ENCODE measurements at regions not wholly inside any gene's neighbourhood (a gene's known extent, or its start where the extent isn't known, plus 50 kb on each side); places are given as distances from the start of the nearest gene placed in this dataset.
"Not testable (repeated sequence)": the region's sequence is repeated elsewhere in the genome, so short reads cannot be mapped to it uniquely, and the experiment has no call there.

DNA sequence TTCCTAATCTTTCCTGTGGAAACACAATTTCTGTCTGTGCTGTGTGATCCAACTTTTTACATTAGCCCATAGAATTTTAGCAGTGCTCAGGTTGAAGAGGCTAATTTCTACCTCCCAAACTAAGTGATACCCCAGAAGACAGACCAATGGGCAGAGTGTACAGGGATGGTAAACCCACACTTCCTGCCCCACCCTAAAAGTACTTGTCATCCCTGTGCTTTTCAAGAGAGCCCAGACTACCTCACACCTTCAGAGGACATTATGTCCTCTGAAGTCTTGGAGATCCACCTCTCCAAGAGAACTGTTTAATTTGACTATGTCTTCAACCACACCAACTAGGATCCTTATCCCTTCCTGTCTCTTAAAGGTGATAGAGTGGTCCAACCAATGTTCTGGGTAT lies 82.0 kb upstream of the ACSL1 start:
- no peak for DNase-seq

DNA sequence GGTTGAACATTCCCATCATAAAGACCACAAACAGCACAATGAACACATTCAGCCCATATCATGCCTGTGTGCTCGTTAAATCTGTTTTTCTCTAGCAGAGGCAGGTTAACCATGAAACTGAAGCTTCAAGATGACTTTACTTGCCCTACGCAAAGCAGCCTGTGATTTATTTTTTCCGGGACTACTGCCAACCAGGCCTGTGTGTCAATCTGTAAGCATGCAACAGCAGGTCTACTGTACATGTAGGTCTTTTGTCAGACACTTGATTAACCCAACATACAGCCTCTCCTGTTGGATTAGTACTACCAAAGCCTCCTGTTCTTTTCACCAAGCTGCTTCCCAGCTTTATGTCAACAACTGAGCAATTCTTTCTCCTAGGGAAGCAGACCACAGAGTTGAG lies 85.5 kb upstream of the ACSL1 start:
- DNase-seq: no peak

DNA sequence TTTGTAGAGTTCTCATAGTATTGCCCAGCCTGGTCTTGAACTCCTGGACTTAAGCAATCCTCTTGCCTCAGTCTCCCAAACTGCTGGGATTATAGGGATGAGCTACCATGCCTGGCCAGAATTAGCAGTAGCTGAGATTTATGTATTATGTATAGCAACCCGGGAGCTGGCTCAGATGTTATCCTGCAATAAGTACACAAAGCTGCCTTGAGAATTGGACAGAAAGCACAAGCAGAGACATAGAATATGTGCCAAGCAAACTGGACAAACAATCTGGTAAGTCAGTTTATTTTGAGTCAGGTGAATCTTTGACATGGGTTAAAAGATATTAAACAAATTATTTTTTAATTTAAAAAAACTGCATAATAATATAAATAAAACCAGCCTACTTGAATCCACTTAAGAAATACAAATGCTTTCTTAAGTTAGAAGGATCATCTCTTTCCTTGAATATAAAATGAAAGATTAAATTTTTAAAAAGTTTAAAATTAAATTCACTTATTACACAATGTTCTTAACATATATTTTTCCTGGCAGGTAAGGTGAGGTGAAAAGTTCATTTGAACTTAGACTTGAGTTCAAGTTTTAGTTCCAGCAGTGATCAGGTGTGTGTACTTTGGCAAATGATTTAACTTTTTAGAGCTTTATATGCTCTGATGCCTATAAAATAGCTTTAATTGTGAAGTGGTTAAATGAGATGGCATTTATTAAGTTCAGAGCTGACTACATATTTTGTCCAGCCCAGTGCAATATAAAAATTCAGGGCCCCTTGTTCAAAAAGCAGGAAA lies 87.8 kb upstream of the ACSL1 start:
- no peak for DNase-seq

DNA sequence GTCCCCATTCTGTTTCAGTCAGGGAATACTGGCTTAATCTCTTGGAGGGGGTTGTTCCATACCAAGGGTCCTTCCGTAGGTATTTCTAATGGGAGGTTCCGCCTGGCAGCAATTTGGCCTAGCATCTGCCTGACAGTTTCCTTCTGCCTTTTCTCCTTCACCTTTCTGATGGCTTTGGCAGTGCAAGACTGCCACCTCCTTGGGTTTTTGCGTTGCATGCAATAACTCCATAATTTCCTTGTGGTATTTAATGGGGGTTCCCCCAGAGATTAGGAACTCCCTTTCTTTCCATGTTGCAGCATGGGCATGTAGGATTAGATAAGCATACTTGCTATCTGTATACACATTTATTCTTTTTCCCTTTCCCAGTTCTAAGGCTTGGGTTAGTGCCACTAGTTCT lies 93.0 kb upstream of the ACSL1 start:
- not testable (repeated sequence) for DNase-seq

DNA sequence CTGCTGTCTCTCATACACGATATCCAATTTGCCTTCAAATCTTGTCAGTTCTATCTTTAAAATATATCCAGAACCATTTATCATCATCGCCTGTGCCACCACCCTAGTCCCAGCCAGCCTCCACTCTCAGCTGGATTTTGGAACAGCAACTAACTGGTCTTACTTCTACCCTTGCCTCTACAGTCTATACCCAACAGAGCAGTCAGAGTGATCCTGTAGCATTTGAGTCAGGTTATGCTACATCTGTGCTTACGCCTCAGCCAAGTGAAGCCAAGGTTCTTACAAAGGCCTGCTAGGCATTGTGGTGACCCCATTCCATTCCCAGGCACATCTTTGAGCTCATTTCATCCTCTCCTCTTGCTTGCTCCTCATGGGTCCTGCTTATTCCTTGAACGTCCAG lies 95.7 kb upstream of the ACSL1 start:
- DNase-seq: no peak

GRCh38 chr4:184922301-184922700 lies 96.0 kb upstream of the HELT start:
- no peak for DNase-seq

GRCh38 chr4:184924516-184924915 lies 93.8 kb upstream of the HELT start:
- no peak for DNase-seq

- no peak for DNase-seq
Observed at GRCh38 chr4:184929476-184929875, 88.8 kb upstream of the HELT start.

GRCh38 chr4:184930026-184930425 lies 88.3 kb upstream of the HELT start:
- no peak for DNase-seq

DNA sequence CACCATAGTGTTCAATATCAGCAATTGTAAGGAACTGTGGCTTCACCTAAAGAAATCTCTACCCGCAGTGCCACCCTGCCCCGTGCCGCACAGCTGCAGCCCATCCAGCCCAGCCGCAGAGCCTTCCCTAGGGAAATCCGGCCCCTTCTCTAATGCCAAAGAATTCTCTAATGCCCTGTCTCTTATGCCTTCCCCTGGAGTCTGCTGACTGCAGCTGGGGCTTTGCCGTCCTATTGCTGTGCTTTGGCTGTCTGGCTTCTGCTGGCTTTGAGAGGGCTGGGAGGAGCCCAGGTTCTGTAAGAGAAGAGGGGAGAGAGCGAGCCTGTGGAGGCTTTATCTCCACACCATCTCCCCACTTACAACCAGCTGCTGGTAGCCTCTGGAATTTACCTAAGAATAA lies 85.9 kb upstream of the HELT start:
- no peak for DNase-seq

GRCh38 chr4:184933311-184933710 lies 85.0 kb upstream of the HELT start:
- DNase-seq: no peak

- DNase-seq: no peak
Observed at GRCh38 chr4:184934184-184934583, 84.1 kb upstream of the HELT start.

DNA sequence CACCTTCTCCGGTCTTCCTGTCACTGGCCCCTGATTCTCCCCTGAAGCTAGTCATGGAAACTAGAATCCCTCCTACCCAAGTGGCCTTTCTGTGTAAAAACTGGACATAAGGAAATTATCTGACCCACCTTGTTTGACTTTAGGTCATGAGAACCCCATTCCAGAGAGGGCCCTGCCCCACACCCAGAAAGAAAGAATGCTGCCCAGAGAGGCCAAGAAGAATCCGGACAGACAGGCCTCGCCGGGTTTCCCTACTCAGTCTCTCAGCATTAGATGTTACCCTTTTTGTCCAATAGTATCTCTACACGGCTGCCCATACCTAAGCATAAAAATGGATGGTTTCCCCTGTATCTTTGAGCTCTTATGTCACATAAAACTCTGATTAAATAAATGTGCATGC lies 83.3 kb upstream of the HELT start:
- DNase-seq: no peak

- DNase-seq: no peak
Observed at GRCh38 chr4:184936071-184936470, 82.2 kb upstream of the HELT start.

DNA sequence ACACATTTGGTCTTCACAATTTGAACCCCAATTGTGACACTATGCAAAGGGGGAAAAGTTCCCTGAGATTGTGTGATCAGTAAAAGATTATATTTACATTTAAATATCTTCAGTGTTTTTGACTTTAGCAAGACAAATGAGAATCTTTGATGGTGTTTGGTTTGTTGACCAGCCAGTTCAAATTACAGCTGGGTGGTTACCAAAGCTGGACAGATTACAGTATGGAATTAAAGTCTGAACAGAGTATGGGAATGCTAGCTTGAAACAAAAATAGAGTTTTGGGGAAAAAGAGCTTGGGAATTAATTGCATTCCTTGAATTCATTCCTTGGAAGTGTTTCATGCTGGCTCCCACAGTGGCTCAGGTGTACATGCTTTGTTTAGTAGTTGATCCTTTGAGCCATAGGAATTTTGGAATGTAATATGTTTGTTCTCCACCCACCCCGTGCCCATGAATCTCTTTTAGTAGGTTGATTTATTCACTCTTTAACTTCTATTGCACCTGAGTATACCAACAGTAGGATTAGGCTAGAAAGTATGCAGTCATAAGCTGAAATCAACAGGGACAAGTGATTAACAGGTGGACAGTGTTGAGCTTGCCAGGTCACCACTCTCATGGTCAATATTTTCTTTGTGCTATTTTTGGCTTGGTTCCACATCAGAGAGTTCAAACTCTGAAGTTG lies 81.1 kb upstream of the HELT start:
- DNase-seq: no peak

DNA sequence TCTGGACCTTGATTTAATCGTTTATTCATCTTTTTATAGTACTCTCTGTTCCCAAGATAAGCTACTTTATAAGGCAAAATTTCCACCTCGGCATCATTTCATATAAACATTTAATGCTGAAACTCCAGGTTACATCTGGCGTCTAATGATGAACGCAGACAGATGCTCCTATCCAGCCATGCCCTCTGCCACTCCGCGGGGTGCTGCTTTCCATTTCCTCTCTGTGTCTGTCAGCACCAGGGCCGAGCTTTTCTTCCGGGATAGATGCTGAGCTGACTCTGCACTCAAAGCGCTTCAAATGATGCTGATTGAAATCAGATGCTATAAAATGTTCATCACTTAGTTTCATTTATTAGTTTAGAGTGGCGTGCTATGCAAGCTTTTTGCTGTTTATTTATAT lies 80.5 kb upstream of the HELT start:
- DNase-seq: no peak

GRCh38 chr4:184938871-184939270 lies 79.4 kb upstream of the HELT start:
- no peak for DNase-seq

- DNase-seq: no peak
Observed at GRCh38 chr4:184939978-184940377, 78.3 kb upstream of the HELT start.

DNA sequence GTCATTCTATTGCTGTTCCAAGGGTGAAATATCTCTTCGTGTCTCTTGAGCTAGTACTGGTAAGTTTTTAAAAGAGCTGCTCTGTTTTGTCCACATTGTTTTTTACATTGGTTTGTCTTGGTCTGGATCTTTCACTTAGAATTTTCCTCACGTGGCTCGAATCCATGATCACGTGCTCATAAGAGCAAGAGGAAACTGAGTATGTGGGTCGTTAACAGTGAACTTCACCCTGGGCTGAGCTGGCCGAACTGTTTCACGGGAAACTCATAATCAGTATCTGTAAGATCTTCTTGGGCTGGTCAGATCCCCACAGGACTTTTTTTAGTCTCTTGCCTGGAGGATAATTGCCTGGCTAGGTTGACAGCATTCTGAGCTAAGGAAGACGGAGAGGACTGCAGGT lies 77.8 kb upstream of the HELT start:
- no peak for DNase-seq

DNA sequence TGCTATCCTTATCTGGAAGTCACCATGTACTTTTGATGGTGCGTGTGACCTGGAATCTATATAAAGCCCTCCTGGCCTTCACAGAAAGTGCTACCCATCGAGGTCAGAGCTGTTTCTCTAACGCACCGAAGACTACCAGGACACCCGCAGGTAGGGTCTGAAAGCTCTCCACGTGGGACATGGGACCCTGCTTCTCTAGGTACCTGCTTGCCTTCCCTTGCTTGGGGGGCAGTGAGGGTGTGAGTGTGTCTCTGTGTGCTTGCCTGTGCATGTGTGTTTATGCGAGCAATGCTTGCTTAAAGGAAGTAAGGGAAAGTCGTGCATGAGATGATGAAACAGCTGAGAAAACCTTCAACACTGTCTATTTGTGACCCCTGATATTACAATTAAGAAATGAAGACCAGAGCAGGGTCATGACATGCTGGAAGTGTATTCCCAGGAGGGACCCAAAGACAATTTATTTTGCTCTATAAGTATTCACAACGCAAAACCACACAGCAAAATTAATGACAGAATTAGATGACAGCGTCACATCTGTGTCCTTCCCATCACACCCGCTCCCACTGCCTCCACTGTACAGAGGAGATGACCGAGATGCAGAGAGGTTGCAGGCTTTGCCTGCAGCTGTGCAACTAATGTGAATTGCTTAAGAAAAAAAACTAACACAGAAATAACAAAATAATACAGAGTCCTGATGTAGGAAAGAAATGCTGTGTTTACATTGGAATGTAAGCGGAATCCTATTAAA lies 76.4 kb upstream of the HELT start:
- no peak for DNase-seq

- no peak for DNase-seq
Observed at GRCh38 chr4:184942444-184943425, 75.6 kb upstream of the HELT start.

DNA sequence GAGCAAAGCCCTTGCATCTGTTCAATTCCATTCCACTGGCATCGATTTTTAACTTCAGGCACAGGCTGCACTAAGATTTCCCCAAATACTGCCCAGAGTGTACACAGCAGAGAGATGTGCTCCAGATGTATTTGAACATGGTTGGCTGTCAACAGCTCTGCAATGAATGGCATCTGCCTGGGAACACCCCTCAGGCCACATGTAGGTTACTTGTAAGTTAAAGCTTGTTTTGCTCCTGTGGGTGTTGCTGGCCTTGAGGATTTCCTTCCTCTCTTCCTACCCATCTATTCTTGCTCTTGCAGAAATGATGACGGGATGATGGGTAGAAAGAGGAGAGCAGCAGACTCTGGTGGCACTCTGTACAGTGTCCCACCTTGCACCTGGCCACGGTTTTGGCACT lies 69.3 kb upstream of the HELT start:
- no peak for DNase-seq
